GM12872 (cell line): ENCODE measurements at regions not wholly inside any gene's neighbourhood (a gene's known extent, or its start where the extent isn't known, plus 50 kb on each side); places are given as distances from the start of the nearest gene placed in this dataset.

Experiments
- CTCF ChIP-seq: IDR thresholded peaks from 3 replicates; pipeline ENCODE4 v1.5.1; 2011; ENCODE audit warnings: low read depth, mild to moderate bottlenecking, low read length, moderate library complexity; ENCODE audit not compliant: insufficient read depth

DNA sequence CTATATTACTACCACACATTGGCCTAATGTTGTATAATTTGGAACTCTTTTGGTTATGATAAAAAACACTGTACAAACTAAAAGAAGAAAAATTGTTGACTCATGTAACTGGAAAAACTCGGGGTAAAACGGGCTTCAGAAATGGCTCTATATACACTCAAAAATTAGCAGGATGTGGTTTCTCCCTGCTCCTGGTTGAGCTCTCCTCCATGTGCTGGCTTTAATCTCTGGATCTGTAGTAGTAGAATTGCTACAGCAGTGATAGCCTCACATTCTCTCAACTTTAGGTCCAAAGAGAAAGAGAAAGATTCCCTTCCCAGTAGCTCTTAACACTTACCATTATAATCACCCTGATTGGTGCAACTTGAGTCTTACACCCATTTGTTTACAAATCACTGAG, 274.9 kb upstream of the GALNT5 start:
- no peak for TF ChIP-seq CTCF

DNA sequence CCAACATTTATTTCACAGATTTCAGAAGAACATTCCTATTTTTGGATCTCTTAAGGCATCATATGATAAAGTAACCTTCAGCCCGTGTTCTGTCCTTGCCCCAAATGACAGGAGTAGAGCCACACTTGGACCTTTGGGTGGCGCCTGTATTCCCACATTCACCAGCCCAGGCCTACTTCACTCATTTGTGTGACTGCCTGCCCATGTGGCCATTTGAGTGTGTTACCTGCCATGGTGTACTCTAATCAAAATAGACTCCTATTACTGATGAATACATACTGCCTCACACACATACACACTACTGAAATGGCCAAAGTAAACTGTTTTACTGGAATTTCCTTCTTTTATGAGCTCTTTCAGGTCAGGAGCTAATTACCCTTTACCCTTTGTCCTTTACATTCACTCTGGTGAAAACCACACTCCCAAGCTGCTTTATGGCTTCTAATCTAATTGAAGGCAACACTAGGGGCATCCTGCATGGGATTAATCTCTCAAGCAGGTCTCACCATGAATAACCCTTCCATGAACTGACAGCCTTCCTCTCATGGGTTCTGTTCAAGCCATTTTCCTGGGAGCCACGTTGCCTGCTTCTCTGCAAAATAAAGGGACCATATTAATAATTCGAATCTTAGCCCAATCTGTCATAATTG, 271.0 kb upstream of the GALNT5 start:
- no peak for TF ChIP-seq CTCF

GRCh38 chr2:156999661-157000060, 257.8 kb upstream of the GALNT5 start:
- no peak for TF ChIP-seq CTCF

GRCh38 chr2:157004789-157005188, 252.7 kb upstream of the GALNT5 start:
- no peak for TF ChIP-seq CTCF

DNA sequence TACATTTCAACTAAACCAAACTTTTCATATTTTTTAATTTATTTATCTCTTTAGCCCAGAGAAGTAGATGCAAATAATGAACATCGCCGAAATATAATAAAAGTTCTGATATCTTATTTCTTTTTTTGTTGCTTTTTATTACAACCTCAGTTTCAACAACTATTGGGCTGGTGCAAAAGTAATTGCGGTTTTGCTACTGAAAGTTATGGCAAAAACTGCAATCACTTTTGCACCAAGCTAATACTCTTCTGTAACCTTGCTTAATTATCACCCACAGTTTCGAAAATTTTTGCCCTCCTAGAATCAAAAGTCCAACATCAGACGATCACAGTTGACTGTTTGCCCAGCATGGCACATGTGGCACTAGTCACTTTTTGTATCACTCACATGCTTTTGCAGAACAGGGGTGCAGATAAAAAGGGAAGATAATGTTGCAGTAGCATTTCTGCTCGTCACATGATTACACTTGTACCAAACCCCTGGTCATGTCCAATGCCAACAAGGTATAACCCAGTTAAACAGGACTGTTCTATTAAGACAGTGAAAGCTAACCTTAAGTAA, 242.4 kb upstream of the GALNT5 start:
- TF ChIP-seq CTCF: no peak

DNA sequence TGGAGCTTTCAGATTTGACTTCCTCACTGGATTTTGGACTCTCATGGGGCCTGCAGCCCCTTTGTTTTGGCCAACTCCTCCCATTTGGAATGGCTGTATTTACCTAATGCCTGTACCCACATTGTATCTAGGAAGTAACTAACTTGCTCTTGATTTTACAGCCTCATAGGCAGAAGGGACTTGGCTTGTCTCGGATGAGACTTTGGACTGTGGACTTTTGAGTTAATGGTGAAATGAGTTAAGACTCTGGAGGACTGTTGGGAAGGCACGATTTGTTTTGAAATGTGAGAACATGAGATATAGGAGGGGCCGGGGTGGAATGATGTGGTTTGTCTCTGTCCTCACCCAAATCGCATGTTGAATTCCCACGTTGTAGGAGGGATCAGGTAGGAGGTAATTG, 233.4 kb upstream of the GALNT5 start:
- TF ChIP-seq CTCF: no peak

- no peak for TF ChIP-seq CTCF
Observed at GRCh38 chr2:157032017-157032416, 225.5 kb upstream of the GALNT5 start.

GRCh38 chr2:157036726-157037125, 220.8 kb upstream of the GALNT5 start:
- no peak for TF ChIP-seq CTCF
